HG03520 (cell line): ENCODE measurements at regions not wholly inside any gene's neighbourhood (a gene's known extent, or its start where the extent isn't known, plus 50 kb on each side); places are given as distances from the start of the nearest gene placed in this dataset.

Source experiments
- ATAC-seq: cut with Tn5 transposase; IDR thresholded peaks from one replicate; pipeline ENCODE4 v1.9.1; 2021; ENCODE audit warnings: mild to moderate bottlenecking, moderate library complexity; ENCODE audit not compliant: unreplicated experiment

DNA sequence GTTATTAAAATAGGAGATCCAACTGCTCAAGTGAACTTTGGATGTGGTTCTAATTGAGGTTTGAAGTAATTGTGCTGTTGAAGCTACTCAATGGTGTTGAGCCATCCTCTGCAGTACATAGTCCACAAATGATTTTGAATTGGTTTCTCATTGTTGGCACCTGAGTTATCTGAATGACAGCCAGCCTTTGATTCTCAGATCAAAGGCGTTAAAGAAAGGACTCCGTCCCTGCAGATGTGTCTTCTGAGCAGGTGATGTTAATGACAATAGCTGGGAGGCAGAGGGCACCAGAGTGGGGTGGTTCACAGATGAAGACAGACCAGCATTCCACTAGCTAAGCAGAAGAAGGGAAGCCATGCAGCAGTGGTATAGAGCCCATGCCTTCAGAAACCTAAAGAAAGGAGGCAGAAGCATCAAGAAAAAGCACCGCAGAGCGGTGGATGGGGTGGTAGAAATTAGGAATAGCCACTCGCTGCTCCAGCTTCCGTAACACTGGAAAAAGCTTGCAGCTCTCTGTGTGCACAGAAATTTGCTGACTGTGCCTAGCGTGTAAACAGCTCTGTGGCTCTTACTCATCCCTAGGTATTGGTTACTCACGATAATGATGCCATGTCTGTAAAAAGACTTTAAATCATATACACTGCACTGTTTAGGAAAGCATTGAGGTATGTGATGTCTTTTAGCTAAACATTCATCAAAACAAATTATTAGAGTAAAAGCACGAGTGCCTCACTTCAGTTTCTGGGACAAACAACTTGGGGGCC, 79.2 kb upstream of the CLCN4 start:
- ATAC-seq = no peak

DNA sequence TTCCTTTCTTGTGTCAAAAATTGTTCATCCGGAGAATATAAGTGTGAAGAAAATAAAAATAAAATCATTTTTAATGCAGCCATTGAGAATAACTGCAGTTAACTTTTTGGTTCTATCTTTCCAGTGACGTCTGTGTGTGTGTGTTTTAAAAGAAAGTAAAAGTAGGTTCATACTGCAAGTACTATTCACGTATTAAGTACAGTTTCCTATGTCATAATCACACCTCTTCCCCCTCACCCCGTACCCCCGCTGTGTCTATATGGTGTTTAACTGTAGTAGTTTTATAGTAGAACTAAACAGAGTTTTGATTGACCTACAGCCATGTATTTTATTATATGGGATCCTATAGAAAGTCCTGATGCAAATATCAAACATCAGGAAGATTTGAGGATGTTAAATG, 78.5 kb upstream of the CLCN4 start:
- ATAC-seq = no peak

GRCh38 chrX:10079231-10079630, 77.5 kb upstream of the CLCN4 start:
- no peak for ATAC-seq

- ATAC-seq = no peak
Observed at GRCh38 chrX:10083809-10084208, 73.0 kb upstream of the CLCN4 start.

GRCh38 chrX:10085223-10085622, 71.6 kb upstream of the CLCN4 start:
- no peak for ATAC-seq

- ATAC-seq = no peak
Observed at GRCh38 chrX:10086676-10087075, 70.1 kb upstream of the CLCN4 start.

DNA sequence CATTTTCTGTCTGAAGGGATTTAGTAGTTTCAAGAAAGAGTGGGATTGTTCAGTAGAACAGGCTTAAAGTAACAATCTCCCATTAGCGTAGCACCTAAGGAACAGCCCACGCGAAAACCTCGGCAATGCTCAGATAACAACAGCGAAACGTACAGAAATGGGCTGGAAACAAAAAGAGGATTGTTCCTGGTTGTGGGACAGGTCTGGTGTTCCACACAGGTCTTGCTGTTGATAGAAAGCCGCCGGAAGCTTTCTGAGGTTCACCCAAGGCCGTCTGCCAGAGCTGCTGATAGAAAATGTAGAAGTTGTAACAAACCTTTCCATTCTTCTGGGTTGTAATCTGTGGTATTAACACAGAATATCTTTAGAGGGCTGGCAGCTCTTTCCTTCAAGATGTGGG, 69.4 kb upstream of the CLCN4 start:
- no peak for ATAC-seq

DNA sequence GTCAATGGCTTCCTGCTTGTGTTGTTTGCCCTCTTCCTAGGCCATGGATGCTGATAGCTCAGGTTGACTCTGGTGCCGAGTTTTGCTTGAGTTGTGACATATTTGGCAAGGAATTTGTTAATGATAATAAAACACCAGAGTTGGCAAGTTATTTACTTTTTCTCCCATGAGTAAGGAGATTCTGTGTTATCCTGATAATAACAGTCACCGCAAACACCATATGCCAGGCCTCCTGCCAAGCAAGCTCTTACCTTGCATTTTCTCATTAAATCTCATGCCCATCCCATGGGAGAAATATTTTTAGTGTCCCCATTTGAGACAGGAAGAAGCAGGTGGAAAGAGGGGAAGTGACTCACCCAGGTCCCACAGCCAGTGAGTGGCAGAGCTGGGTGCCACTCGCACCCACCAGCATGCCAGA, 67.4 kb upstream of the CLCN4 start:
- ATAC-seq = no peak

DNA sequence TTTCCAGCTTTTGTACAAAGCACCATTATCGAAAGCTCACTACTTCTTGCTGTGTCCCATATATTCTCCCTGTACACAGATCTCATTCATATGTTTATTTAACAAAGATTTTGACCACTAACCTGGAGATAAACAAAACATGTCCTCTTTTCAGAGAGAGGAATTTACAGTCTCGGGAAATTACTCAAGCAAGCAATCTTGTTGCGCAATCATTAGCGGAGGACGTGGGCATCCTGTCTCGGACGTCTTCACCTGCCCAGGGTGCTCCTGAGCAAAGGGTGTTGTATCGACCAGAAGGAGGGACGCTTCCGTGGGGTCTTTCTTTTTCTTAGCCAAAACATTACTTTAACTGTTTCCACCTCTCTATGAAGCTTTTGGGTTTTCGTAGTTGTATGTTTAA, 66.5 kb upstream of the CLCN4 start:
- no peak for ATAC-seq

- no peak for ATAC-seq
Observed at GRCh38 chrX:10095246-10095645, 61.5 kb upstream of the CLCN4 start.

DNA sequence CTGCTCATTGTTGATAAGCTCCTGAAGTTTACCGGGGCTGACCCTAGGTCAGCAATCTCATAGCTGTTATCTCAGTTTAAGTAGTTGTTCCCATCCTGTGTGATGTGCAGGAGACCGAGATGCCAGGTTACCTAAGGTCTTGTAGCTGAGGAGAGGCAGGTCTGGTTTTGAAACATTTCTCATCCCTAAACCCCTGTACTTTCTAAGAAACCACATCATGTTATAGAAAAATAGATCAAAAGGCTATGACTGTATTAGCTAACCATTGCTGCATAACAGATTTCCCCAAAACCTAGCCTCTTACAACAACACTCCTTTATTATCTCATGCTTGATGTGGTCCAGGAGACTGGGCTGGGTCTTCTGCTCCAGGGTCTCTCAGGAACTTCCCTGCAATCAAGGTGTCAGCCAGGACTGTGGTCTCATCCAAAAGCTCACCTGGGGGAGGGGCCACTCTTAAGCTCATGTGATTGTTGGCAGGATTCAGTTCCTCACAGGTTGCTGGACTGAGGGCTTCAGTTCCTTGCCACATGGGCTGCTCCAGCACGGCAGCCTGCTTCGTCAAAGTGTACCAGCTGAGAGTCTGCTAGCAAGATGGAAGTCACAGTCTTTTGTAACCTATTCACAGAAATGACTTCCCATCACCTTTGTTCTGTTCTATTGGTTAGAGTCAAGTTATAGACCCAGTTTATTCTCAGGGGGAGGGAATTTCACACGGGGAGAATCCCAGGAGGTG, 60.9 kb upstream of the CLCN4 start:
- no peak for ATAC-seq

- peak; percentile 84 for ATAC-seq
Observed at GRCh38 chrX:10098270-10098713, 58.5 kb upstream of the CLCN4 start.

DNA sequence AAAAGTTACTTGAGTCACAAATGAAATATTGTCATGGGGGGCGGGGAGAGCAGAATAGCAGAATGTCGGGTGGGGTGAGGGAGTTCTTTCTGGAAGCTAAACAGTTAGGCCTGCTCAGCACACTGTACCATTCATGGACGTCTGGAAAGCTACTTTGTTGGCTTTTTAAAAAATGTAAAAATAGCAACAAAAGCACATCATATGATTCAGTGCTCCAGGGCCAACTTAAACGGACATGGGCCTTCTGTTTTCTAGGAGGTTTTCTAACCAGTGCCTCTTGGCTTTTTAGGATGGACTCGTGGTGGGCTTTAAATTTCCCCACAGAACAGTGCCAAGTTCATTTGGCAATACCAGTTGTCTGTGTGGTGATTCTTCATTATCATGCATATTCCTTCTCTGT, 57.4 kb upstream of the CLCN4 start:
- ATAC-seq = no peak

DNA sequence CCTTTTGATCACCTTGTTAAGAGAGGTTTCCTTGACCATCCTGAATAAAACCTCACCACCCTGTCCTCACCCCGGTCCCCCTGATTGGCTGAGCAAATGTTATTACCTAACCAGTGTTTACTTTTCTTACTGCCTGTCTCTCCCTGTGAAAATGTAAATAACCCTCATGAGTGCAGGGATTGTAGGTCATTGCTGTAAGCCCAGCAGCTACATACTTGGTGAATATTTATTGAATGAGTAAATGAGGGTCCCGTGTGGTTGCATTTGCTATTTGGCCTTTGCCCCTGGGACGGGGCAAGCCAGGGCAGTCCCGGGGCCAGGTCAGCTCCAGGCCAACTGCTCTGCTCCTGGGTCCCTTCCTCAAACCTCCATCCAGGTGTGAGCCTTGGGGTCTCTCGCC, 55.5 kb upstream of the CLCN4 start:
- ATAC-seq = no peak

DNA sequence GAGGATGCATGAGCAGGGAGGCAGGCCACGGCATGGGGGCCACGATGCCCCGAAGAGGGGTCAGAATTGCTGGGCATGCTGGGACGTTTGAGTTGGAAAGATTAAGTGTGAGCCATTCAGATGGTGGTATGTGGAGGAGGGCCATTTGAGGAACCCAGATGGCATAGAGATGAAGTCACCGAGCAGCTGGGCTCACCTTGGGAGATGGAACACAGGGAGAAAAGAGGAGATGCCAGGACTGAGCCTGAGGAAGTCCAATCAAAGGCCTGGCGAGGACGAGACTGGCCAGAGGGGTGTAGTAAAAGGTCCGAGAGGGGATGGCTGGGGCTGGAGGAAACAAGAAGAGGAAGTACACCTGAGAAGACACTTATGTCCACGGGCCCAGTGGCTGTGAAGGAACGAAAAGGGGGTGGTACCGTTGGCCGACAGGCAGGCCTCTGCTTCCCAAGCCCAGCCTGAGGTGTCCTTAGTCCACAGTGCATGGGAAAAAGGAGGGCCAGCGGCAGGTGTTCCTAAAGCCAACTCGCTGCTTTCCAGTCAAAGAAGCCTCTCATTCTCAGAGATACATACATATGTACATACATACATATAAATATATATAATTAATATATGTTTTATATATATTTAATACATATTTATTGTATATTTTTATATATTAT, 54.6 kb upstream of the CLCN4 start:
- no peak for ATAC-seq

DNA sequence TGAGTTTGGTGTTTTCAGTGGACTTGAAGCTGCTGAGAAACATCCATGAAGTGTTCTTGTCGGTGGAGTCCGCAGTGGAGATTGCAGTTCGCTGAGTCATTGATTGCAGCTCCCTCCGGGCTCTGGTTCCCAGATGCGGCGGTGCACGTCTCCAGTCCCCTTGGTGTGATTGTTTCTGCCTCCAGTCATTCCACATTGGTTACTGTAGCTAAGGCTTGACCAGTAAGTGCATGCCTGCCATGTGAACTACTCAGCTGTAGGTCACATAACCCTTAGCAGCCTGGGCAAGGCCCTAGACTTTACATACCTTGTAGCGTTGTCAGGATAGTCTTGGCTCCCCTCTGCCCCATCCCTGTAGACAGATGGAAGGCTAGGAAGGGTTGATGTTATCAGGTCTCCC, 53.8 kb upstream of the CLCN4 start:
- ATAC-seq = no peak

- no peak for ATAC-seq
Observed at GRCh38 chrX:10104958-10105658, 51.7 kb upstream of the CLCN4 start.

GRCh38 chrX:10106806-10107205, 50.0 kb upstream of the CLCN4 start:
- peak; percentile 42 for ATAC-seq
